ENCODE measurements at regions not wholly inside any gene's neighbourhood (a gene's known extent, or its start where the extent isn't known, plus 50 kb on each side); places are given as distances from the start of the nearest gene placed in this dataset.

DNA sequence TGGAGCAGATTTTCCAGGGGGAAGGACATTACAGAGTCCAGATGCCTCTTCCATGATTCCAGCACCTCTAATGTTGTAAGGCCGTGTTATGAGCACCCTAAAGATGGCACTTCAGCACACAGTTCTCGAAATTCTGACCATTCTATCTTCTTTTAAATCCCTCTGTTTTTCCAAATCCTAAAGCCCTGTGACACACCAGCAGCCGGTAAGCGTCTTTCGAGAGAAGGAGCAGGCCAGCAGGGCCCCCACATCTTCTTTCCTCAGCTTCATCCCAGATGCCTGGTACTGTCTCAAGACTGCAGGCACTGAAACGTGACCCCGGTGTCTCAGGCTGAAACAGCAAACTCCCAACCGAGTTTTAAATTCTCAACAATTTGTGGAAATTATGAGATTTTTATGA is 211.6 kb upstream of the FOXQ1 start:
- intact Hi-C loops (cut with DNase I) = no loop called here
- no peak overlapping the region for H3K4me3 ChIP-seq
- H3K27me3 ChIP-seq = no peaks in the 10 kb centered on the region
- H3K36me3 ChIP-seq = no peaks in the 10 kb centered on the region
- ATAC-seq (no peak), DNase-seq (no peak)
- WGBS (ENCODE audit: insufficient coverage, low coverage, low lambda C conversion rate, missing lambda C conversion rate) = 71% methylated on average over 7 of the region's 8 CpGs
- H3K9me3 ChIP-seq = no peaks in the 10 kb centered on the region
- no peak overlapping the region for H3K27ac ChIP-seq
- TF ChIP-seq, protein P1, sequence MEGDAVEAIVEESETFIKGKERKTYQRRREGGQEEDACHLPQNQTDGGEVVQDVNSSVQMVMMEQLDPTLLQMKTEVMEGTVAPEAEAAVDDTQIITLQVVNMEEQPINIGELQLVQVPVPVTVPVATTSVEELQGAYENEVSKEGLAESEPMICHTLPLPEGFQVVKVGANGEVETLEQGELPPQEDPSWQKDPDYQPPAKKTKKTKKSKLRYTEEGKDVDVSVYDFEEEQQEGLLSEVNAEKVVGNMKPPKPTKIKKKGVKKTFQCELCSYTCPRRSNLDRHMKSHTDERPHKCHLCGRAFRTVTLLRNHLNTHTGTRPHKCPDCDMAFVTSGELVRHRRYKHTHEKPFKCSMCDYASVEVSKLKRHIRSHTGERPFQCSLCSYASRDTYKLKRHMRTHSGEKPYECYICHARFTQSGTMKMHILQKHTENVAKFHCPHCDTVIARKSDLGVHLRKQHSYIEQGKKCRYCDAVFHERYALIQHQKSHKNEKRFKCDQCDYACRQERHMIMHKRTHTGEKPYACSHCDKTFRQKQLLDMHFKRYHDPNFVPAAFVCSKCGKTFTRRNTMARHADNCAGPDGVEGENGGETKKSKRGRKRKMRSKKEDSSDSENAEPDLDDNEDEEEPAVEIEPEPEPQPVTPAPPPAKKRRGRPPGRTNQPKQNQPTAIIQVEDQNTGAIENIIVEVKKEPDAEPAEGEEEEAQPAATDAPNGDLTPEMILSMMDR (IDR thresholded peaks at IDR 0.05) = no peak
- H3K4me1 ChIP-seq = no peaks in the 10 kb centered on the region

DNA sequence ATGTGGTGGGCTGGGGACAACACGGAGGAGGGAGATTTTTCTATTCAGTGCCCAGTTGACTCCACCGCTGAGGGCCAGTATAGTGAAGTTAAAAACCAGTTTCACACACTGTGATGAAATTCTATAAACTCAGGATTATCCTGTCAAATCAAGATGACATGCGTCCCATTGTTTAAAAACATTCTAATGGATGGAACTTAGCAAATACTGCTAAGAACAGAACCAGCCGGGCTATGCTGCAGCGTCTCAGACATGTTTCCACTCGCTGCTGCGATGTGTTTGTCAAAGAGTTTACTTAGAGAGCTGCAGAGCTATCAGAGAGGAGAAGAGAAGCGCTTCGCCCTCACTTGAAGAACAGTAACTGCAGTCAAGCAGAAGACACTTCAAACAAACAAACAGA is 212.6 kb upstream of the FOXQ1 start:
- Histone ChIP-seq H3K4me3 (no peak overlapping the region), H3K9me3 (no peaks in the 10 kb centered on the region), H3K4me1 (no peaks in the 10 kb centered on the region), H3K27me3 (no peaks in the 10 kb centered on the region), H3K27ac (no peak overlapping the region), H3K36me3 (no peaks in the 10 kb centered on the region)
- ATAC-seq (no peak), DNase-seq (no peak)
- intact Hi-C loops (cut with DNase I) = no loop called here
- WGBS (ENCODE audit: insufficient coverage, low coverage, low lambda C conversion rate, missing lambda C conversion rate) = 70% methylated on average over 9 of the region's 9 CpGs
- TF ChIP-seq, protein P1 (IDR thresholded peaks at IDR 0.05) = no peak
- no peak for TF ChIP-seq POLR2A (IDR thresholded peaks at IDR 0.05)

DNA sequence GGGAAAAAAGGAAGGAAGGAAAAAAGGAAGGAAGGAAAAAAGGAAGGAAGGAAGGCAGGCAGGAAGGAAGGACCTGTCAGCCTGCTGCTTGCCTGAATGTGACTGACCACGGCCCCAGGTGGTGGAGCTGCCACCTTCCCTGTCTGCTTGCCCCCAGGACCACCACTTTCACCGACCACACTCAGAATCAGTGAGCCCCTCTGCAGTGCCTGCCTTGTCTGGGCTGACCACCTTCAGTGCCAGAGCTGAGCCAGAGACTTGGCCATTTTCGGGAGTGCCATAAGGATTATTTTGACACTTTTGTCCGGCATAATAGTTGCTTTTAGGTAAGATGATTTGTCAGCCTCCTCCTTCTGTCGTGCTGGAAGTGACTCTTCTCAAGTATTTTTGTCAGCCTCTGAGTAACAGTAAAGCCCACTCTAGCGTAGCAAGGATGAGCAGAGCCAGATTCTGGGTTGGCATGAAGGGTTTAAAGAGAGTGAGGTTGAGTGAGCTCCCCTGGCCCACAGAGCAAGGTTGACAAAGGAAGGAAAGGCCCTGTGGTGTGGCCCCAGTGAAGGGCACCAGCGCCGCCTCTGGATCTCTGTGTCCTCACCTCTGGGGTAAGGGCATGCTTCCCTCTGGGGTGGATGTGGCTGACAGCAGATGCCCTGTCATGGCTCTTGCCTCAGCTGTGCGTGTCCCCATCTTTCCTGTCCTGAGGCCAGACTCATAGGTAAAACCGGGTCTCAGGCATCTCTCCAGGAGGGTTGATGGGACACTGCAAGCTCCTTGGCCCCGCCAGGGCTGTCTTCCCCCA is 214.7 kb upstream of the FOXQ1 start:
- no peak for DNase-seq
- Histone ChIP-seq H3K4me1 (no peaks in the 10 kb centered on the region), H3K27me3 (no peaks in the 10 kb centered on the region), H3K4me3 (no peak overlapping the region), H3K27ac (no peak overlapping the region), H3K36me3 (no peaks in the 10 kb centered on the region), H3K9me3 (no peaks in the 10 kb centered on the region)
- WGBS (ENCODE audit: insufficient coverage, low coverage, low lambda C conversion rate, missing lambda C conversion rate) = 59% methylated on average over 6 of the region's 11 CpGs
- TF ChIP-seq, protein P1 (IDR thresholded peaks at IDR 0.05) = no peak
- no peak for TF ChIP-seq POLR2A (IDR thresholded peaks at IDR 0.05)
- intact Hi-C loops (cut with DNase I) = no loop called here
- ATAC-seq = no peak

DNA sequence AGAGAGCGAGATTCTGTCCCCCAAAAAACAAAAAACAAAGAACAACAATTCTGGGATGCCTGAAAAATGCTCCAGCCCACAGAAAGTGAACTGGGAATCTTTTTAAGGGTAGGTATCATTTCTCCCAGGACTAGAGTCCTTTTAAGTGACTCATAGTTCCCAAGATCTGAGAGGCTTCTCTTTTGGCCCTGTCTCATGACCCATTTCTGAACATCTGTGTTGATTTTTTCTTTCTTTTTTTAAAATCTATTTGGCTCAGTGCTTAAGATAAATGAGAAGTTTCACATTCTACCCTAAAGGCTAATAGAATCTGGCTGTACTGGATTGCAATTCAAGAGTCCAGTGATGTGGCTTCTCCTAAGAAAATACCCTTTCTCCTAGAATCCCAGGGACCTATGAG is 217.6 kb upstream of the FOXQ1 start:
- no peaks in the 10 kb centered on the region for H3K27me3 ChIP-seq
- no CpG with 5 or more reads among the region's 1 CpG for WGBS (ENCODE audit: insufficient coverage, low coverage, low lambda C conversion rate, missing lambda C conversion rate)
- H3K4me1 ChIP-seq = no peaks in the 10 kb centered on the region
- intact Hi-C loops (cut with DNase I) = no loop called here
- H3K9me3 ChIP-seq = no peaks in the 10 kb centered on the region
- no peak overlapping the region for H3K4me3 ChIP-seq
- DNase-seq (no peak), ATAC-seq (no peak)
- no peak overlapping the region for H3K27ac ChIP-seq
- no peaks in the 10 kb centered on the region for H3K36me3 ChIP-seq
- TF ChIP-seq, protein P1 (IDR thresholded peaks at IDR 0.05) = no peak
- TF ChIP-seq POLR2A (IDR thresholded peaks at IDR 0.05) = no peak
